ENCODE measurements at regions not wholly inside any gene's neighbourhood (a gene's known extent, or its start where the extent isn't known, plus 50 kb on each side); places are given as distances from the start of the nearest gene placed in this dataset.
"Not testable (repeated sequence)": the region's sequence is repeated elsewhere in the genome, so short reads cannot be mapped to it uniquely, and the experiment has no call there.

DNA sequence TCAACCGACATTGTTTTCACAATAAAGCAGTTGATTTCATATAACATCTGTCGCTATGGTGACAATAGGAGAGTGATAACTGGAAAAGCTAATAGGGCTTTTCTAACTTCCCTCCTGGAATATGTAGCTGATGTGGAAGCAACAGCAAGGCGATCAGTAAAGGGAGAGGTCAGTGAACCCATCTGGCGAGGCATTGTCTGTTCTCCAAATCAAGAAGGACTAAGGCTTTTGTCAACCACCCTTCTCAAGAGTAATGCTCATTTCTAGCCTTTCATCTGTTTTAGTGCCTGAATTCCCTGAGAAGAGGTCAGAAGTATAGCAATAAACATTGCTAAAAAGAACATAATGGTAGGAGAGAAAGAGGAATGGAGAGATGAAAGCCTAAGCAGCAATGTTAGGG is 201.3 kb downstream of the AKAP7 start:
- no peaks in the 10 kb centered on the region for H3K27me3 Mint-ChIP-seq
- H3K9me3 Mint-ChIP-seq, result no peaks in the 10 kb centered on the region
- H3K27ac Mint-ChIP-seq, result no peak overlapping the region
- CTCF ChIA-PET, result no interaction called here
- intact Hi-C loops (cut with micrococcal nuclease), result no loop called here
- H3K36me3 Mint-ChIP-seq (ENCODE audit: low read depth), result no peaks in the 10 kb centered on the region
- ATAC-seq (no peak), DNase-seq (no peak)
- peaks cover 5% of the 10 kb centered on the region for H3K4me1 Mint-ChIP-seq (ENCODE audit: low read depth)
- TF ChIP-seq, protein P1, sequence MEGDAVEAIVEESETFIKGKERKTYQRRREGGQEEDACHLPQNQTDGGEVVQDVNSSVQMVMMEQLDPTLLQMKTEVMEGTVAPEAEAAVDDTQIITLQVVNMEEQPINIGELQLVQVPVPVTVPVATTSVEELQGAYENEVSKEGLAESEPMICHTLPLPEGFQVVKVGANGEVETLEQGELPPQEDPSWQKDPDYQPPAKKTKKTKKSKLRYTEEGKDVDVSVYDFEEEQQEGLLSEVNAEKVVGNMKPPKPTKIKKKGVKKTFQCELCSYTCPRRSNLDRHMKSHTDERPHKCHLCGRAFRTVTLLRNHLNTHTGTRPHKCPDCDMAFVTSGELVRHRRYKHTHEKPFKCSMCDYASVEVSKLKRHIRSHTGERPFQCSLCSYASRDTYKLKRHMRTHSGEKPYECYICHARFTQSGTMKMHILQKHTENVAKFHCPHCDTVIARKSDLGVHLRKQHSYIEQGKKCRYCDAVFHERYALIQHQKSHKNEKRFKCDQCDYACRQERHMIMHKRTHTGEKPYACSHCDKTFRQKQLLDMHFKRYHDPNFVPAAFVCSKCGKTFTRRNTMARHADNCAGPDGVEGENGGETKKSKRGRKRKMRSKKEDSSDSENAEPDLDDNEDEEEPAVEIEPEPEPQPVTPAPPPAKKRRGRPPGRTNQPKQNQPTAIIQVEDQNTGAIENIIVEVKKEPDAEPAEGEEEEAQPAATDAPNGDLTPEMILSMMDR (IDR thresholded peaks at IDR 0.05), result no peak
- H3K4me3 Mint-ChIP-seq, result no peak overlapping the region
- POLR2A ChIA-PET, result no interaction called here

DNA sequence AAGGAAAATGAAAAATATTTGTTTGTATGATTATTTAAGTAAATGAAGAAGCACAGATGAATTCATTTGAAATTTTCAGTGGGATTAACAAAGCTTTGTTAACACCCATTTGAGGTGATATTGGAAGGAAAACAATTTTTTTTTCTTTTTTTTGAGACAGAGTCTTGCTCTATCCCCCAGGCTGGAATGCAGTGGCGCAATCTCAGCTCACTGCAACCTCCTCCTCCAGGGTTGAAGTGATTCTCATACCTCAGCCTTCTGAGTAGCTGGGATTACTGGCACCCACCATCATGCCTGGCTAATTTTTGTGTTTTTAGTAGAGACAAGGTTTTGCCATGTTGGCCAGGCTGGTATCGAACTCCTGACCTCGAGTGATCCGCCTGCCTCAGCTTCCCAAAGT is 211.6 kb downstream of the AKAP7 start:
- H3K4me1 Mint-ChIP-seq (ENCODE audit: low read depth), result peaks cover 15% of the 10 kb centered on the region
- H3K36me3 Mint-ChIP-seq (ENCODE audit: low read depth); CTCF ChIA-PET; DNase-seq; intact Hi-C loops (cut with micrococcal nuclease); H3K27ac Mint-ChIP-seq; H3K4me3 Mint-ChIP-seq; ATAC-seq; H3K9me3 Mint-ChIP-seq; H3K27me3 Mint-ChIP-seq: not testable (repeated sequence)
- POLR2A ChIA-PET, result interaction anchor here (0.6 kb wide), 1 partner anchor 9 kb away, joined by 3 read pairs; no protein-coding TSS in a partner anchor

DNA sequence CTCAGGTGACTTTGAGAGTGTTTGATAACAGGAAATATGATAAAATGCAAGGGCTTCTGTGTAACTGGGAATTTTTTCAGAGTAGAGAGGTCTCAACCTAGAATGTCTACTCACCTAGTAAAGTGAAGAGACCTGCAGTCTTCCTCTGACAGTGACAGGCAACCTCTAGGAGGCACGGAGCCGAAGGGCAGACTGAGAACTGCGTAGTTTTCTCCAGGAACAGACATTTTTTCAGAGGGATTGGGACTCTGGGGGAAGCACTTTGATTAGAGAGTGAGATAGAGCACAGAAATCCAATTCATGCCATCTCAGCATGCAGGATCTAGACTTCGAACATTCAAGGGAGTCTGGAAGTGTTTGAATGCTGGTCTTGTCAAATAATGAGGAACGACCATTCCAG is 213.3 kb downstream of the AKAP7 start:
- Mint-ChIP-seq H3K4me3 (no peak overlapping the region), H3K9me3 (no peaks in the 10 kb centered on the region)
- intact Hi-C loops (cut with micrococcal nuclease), result no loop called here

DNA sequence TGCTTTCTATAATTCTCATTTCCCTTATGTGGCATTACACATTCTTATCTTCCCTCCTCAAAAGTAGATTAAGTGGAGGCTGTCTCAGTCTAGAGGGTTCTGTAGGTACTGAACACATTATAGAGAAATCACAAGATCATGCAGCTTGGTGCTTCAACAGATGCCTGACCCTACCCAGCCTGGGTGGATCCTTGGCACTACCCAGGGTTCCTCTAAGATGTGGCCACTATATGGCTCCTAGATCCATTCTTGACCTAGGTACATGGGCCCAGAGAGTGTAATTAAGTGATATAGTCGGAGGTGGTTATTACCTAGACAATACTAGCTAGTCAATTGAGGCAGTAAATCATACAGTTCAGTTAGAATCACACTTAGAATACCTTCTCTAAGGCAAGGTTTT is 213.9 kb downstream of the AKAP7 start:
- Mint-ChIP-seq H3K9me3 (no peaks in the 10 kb centered on the region), H3K27me3 (no peaks in the 10 kb centered on the region), H3K27ac (no peak overlapping the region), H3K4me3 (no peak overlapping the region), H3K36me3 (ENCODE audit: low read depth) (peaks cover 2% of the 10 kb centered on the region), H3K4me1 (ENCODE audit: low read depth) (peaks cover 17% of the 10 kb centered on the region)
- ChIA-PET CTCF (no interaction called here), POLR2A (no interaction called here)
- no peak for ATAC-seq
- DNase-seq, result no peak
- intact Hi-C loops (cut with micrococcal nuclease), result no loop called here
- TF ChIP-seq, protein P1 (IDR thresholded peaks at IDR 0.05), result no peak

More for the DNA sequence above, 213.3 kb downstream of the AKAP7 start:
- DNase-seq (no peak), ATAC-seq (no peak)
- ChIA-PET POLR2A (interaction anchor here (0.6 kb wide), 1 partner anchor 26 kb away, joined by 3 read pairs; no protein-coding TSS in a partner anchor), CTCF (no interaction called here)
- Mint-ChIP-seq H3K4me1 (ENCODE audit: low read depth) (peaks cover 17% of the 10 kb centered on the region), H3K27ac (no peak overlapping the region), H3K36me3 (ENCODE audit: low read depth) (peaks cover 2% of the 10 kb centered on the region), H3K27me3 (no peaks in the 10 kb centered on the region)
- TF ChIP-seq, protein P1 (IDR thresholded peaks at IDR 0.05), result no peak

DNA sequence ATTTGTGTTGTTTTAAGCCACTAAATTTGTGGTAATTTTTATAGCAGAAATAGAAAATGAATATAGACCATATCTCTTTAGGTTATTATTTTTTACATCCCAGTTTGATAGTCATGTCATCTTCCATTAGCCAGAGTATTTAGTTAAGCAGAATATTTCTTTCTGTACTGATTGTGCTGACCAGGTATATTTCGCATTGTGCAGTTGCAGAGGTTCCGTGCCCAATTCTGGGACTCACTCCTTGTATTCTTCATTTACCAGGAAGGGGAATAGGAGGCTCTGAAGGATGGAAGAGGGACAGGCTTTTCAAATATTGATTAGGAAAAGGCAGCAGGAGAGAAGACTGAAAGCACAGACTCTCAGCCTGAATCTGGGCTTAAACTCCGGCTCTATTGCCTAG is 217.8 kb downstream of the AKAP7 start:
- peaks cover 17% of the 10 kb centered on the region for H3K4me1 Mint-ChIP-seq (ENCODE audit: low read depth)
- no peak for ATAC-seq

More for the DNA sequence above, 217.8 kb downstream of the AKAP7 start:
- H3K4me3 Mint-ChIP-seq, result no peak overlapping the region
- H3K27ac Mint-ChIP-seq, result no peak overlapping the region
- intact Hi-C loops (cut with micrococcal nuclease), result no loop called here
- ChIA-PET POLR2A (interaction anchor here (1.0 kb wide), 1 partner anchor 10 kb away, joined by 3 read pairs; no protein-coding TSS in a partner anchor), CTCF (no interaction called here)
- H3K36me3 Mint-ChIP-seq (ENCODE audit: low read depth), result peaks cover 3% of the 10 kb centered on the region
- no peak for DNase-seq
- H3K9me3 Mint-ChIP-seq, result no peaks in the 10 kb centered on the region
- H3K27me3 Mint-ChIP-seq, result no peaks in the 10 kb centered on the region
- TF ChIP-seq, protein P1 (IDR thresholded peaks at IDR 0.05), result no peak

Measured in activated CD8-positive, alpha-beta T cell treated with anti-CD3 and anti-CD28 coated beads for 36 hours (primary cell).